Stomach (tissue), 4 donors: ENCODE measurements at regions not wholly inside any gene's neighbourhood (a gene's known extent, or its start where the extent isn't known, plus 50 kb on each side); places are given as distances from the start of the nearest gene placed in this dataset.

Source experiments
- POLR2A ChIP-seq, 4 donors: fragments of 450-650 bp; IDR thresholded peaks; one replicate each; pipeline ENCODE4 v1.6.1; 2016; ENCODE audit warnings: antibody characterized with exemption in 4 of 4, control low read depth in 2 of 4, mild to moderate bottlenecking in 1 of 4, moderate library complexity in 1 of 4
- TF ChIP-seq, protein P1 (sequence below), 7 experiments: fragments of 450-650 bp in 4 of 7; fragments of 200-600 bp in 3 of 7; sonication (generic) in 3 of 7; IDR thresholded peaks; one replicate each; pipeline ENCODE4 v1.5.1; 2016 to 2019; ENCODE audit warnings: antibody characterized with exemption in 7 of 7, control low read depth in 2 of 7, mild to moderate bottlenecking in 1 of 7

DNA sequence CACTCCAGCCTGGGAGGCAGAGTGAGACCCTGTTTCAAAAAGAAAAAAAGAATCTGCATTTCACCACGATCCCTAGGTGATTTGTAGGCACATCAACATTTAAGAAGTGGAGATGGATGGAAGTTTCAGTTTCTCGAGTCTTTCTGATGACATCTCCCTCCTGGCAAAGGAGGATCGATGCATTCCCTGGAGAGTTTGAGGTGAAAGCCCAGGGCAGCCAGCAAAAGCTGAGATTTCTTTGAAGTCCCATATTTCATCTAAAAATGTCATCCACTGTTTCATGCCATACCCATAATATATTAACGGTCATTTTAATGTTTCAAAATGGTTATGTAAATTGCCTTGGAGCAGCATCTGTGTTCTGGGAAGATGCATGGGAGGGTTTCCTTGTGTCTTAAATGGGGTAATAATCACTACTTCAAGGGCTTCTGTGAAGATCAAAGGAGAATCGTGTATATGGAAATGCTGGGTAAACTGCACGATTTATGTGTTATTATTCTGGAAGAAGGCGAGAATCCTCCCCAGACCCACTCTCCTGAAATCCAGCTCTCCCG is 63.4 kb downstream of the KATNIP start:
- TF ChIP-seq, protein P1, sequence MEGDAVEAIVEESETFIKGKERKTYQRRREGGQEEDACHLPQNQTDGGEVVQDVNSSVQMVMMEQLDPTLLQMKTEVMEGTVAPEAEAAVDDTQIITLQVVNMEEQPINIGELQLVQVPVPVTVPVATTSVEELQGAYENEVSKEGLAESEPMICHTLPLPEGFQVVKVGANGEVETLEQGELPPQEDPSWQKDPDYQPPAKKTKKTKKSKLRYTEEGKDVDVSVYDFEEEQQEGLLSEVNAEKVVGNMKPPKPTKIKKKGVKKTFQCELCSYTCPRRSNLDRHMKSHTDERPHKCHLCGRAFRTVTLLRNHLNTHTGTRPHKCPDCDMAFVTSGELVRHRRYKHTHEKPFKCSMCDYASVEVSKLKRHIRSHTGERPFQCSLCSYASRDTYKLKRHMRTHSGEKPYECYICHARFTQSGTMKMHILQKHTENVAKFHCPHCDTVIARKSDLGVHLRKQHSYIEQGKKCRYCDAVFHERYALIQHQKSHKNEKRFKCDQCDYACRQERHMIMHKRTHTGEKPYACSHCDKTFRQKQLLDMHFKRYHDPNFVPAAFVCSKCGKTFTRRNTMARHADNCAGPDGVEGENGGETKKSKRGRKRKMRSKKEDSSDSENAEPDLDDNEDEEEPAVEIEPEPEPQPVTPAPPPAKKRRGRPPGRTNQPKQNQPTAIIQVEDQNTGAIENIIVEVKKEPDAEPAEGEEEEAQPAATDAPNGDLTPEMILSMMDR (IDR thresholded peaks at IDR 0.05) = no peak
- no peak for TF ChIP-seq POLR2A (IDR thresholded peaks at IDR 0.05)
